Panc1 (cell line): ENCODE measurements at regions not wholly inside any gene's neighbourhood (a gene's known extent, or its start where the extent isn't known, plus 50 kb on each side); places are given as distances from the start of the nearest gene placed in this dataset.

Experiments used
- ATAC-seq: fragments of 200-7000 bp; cut with Tn5 transposase; 2 replicates; pipeline ENCODE4 v1.9.1; 2020; ENCODE audit warnings: mild to moderate bottlenecking, moderate library complexity
- BruUV-seq: library from RNA; stranded (reverse); fragments of 400-500 nt; replicated peaks from 2 replicates; lab custom pipeline; 2021; lab: Mats Ljungman, UMichigan
- CTCF ChIA-PET: fragments of 300-600 bp; sonication (Branson Sonifier 250); formaldehyde crosslinking; loops from one replicate; lab custom pipeline; 2022; ENCODE audit warnings: antibody characterized with exemption; lab: Charles Lee
- POLR2A ChIA-PET: fragments of 300-600 bp; sonication (Branson Sonifier 250); formaldehyde crosslinking; loops from one replicate; lab custom pipeline; 2022; ENCODE audit warnings: antibody characterized with exemption; lab: Charles Lee
- DNase-seq: peaks from one replicate; pipeline ENCODE4 v3.0.0-alpha.2; 2010; ENCODE audit warnings: low read depth, low spot score
- H3K27ac ChIP-seq: 2 replicates; pipeline ENCODE4 v1.5.1; 2011; ENCODE audit warnings: mild to moderate bottlenecking, low read length, inconsistent platforms
- H3K27me3 ChIP-seq: fragments of 200-500 bp; sonication (Bioruptor generic); 2 replicates; pipeline ENCODE4 v1.6.0; 2014; ENCODE audit warnings: low read length, inconsistent platforms; ENCODE audit not compliant: control insufficient read depth, insufficient read depth
- H3K36me3 ChIP-seq: fragments of 200-500 bp; sonication (Bioruptor generic); 2 replicates; pipeline ENCODE4 v1.5.1; 2014; ENCODE audit warnings: inconsistent platforms, mild to moderate bottlenecking, low read length, moderate library complexity; ENCODE audit not compliant: control insufficient read depth, insufficient read depth
- H3K4me1 ChIP-seq: 2 replicates; pipeline ENCODE4 v1.5.1; 2011; ENCODE audit warnings: inconsistent platforms, mild to moderate bottlenecking, low read length, moderate library complexity; ENCODE audit not compliant: control insufficient read depth, insufficient read depth
- H3K4me3 ChIP-seq, 2 experiments: 2 replicates each; pipeline ENCODE4 v1.5.1; 2011 to 2012; ENCODE audit warnings: low read depth in 2 of 2, low read length in 2 of 2, mild to moderate bottlenecking in 2 of 2, inconsistent platforms in 1 of 2, moderate library complexity in 1 of 2
- H3K9me3 ChIP-seq: fragments of 200-500 bp; sonication (Bioruptor generic); 2 replicates; pipeline ENCODE4 v1.5.1; 2014; ENCODE audit warnings: low read depth, mild to moderate bottlenecking, inconsistent platforms, low read length, moderate library complexity; ENCODE audit not compliant: control insufficient read depth, insufficient read depth
- CTCF ChIP-seq: fragments of 450-650 bp; IDR thresholded peaks from 2 replicates; pipeline ENCODE4 v1.5.1; 2017; ENCODE audit warnings: mild to moderate bottlenecking
- POLR2AphosphoS5 ChIP-seq: IDR thresholded peaks from 2 replicates; pipeline ENCODE4 v1.6.1; 2012; ENCODE audit warnings: mild to moderate bottlenecking, low read depth, low read length, moderate library complexity
- REST ChIP-seq, 2 experiments: IDR thresholded peaks; 2 replicates each; pipeline ENCODE4 v1.6.1; 2011 to 2012; ENCODE audit warnings: low read depth in 2 of 2, control low read depth in 1 of 2, low read length in 1 of 2, mild to moderate bottlenecking in 1 of 2, moderate library complexity in 1 of 2; ENCODE audit not compliant: insufficient read depth in 1 of 2
- SIN3A ChIP-seq: IDR thresholded peaks from 2 replicates; pipeline ENCODE4 v1.6.1; 2012; ENCODE audit warnings: low read depth, mild to moderate bottlenecking, low read length, moderate library complexity, borderline replicate concordance; ENCODE audit not compliant: insufficient read depth
- TCF7L2 ChIP-seq: IDR thresholded peaks from 2 replicates; pipeline ENCODE4 v1.6.1; 2011; ENCODE audit warnings: mild to moderate bottlenecking, low read depth, low read length, inconsistent platforms
- in situ Hi-C: cut with HindIII; loops from 2 replicates; pipeline ENCODE4 v1.10.0; 2016; ENCODE audit warnings: low sequenced_read_pairs, low pct_unique_long_range_greater_than_20kb
- intact Hi-C: fragments of 100-400 bp; cut with micrococcal nuclease; formaldehyde crosslinking; loops from one replicate; pipeline ENCODE4 v1.10.0; 2022; ENCODE audit not compliant: unreplicated experiment

GRCh38 chr1:112061056-112061455, 71.6 kb upstream of the KCND3 start:
- Histone ChIP-seq H3K4me3 (no peak overlapping the region), H3K36me3 (no peaks in the 10 kb centered on the region), H3K27me3 (peaks cover 2% of the 10 kb centered on the region; the same call in 1 of the 2 replicates), H3K9me3 (no peaks in the 10 kb centered on the region), H3K4me1 (no peaks in the 10 kb centered on the region), H3K27ac (no peak overlapping the region)
- intact Hi-C loops: no loop called here
- POLR2A ChIA-PET: interaction anchor here (0.6 kb wide), 1 partner anchor 717 kb away, joined by 5 read pairs; no protein-coding TSS in a partner anchor
- no TSS peak for BruUV-seq
- in situ Hi-C loops: no loop called here
- TF ChIP-seq SIN3A (no peak), TCF7L2 (no peak), POLR2AphosphoS5 (no peak), REST (IDR thresholded peaks at IDR 0.05; ENCODE audit: insufficient read depth in 1 of 2, low read depth in 2 of 2, low read length in 1 of 2) (no peak), CTCF (no peak)
- ATAC-seq: no peak
- CTCF ChIA-PET: no interaction called here
- no peak for DNase-seq

- TF ChIP-seq TCF7L2 (no peak), SIN3A (no peak)
- ChIA-PET CTCF (no interaction called here), POLR2A (no interaction called here)
- Histone ChIP-seq H3K27me3 (peaks cover 5% of the 10 kb centered on the region; the same call in 1 of the 2 replicates), H3K27ac (no peak overlapping the region), H3K9me3 (no peaks in the 10 kb centered on the region), H3K36me3 (no peaks in the 10 kb centered on the region), H3K4me3 (no peak overlapping the region), H3K4me1 (no peaks in the 10 kb centered on the region)
- DNase-seq (no peak), ATAC-seq (no peak)
- in situ Hi-C loops (no loop called here), intact Hi-C loops (no loop called here)
- BruUV-seq: no TSS peak
These were observed 72.4 kb upstream of the KCND3 start for GRCh38 chr1:112061901-112062320.

GRCh38 chr1:112063781-112064728, 74.6 kb upstream of the KCND3 start:
- BruUV-seq: no TSS peak
- H3K27me3 ChIP-seq: peaks cover 5% of the 10 kb centered on the region; the same call in 1 of the 2 replicates
- ATAC-seq (no peak), DNase-seq (no peak)
- H3K4me3 ChIP-seq: no peak overlapping the region
- no peak overlapping the region for H3K27ac ChIP-seq
- intact Hi-C loops: no loop called here
- ChIA-PET CTCF (no interaction called here), POLR2A (no interaction called here)
- no peaks in the 10 kb centered on the region for H3K4me1 ChIP-seq
- H3K9me3 ChIP-seq: no peaks in the 10 kb centered on the region
- H3K36me3 ChIP-seq: no peaks in the 10 kb centered on the region
- in situ Hi-C loops: no loop called here
- TF ChIP-seq REST (IDR thresholded peaks at IDR 0.05; ENCODE audit: insufficient read depth in 1 of 2, low read depth in 2 of 2, low read length in 1 of 2) (no peak), POLR2AphosphoS5 (no peak), TCF7L2 (no peak), SIN3A (no peak), CTCF (no peak)
